PC-9 (cell line): ENCODE measurements at regions not wholly inside any gene's neighbourhood (a gene's known extent, or its start where the extent isn't known, plus 50 kb on each side); places are given as distances from the start of the nearest gene placed in this dataset.

ENCODE experiments used
- CTCF ChIP-seq: fragments of 200-600 bp; sonication (generic); conservative IDR thresholded peaks from 2 replicates; pipeline ENCODE4 v1.6.1; 2017; ENCODE audit warnings: mixed run types, antibody characterized with exemption, mild to moderate bottlenecking, moderate library complexity
- EZH2 ChIP-seq: fragments of 200-600 bp; sonication (generic); IDR thresholded peaks from 2 replicates; pipeline ENCODE4 v1.8.0; 2017; ENCODE audit warnings: antibody characterized with exemption, low read depth

GRCh38 chr14:96693987-96694386 is 103.2 kb upstream of the VRK1 start:
- TF ChIP-seq CTCF = no peak
- no peak for TF ChIP-seq EZH2
